DMS53 treated with DMSO at 0.1 percent for 48 hours (cell line): ENCODE measurements at regions not wholly inside any gene's neighbourhood (a gene's known extent, or its start where the extent isn't known, plus 50 kb on each side); places are given as distances from the start of the nearest gene placed in this dataset.

Experiments
- DNase-seq: peaks from one replicate; lab custom pipeline; 2025; ENCODE audit not compliant: unreplicated experiment; lab: John Stamatoyannopoulos, UW

DNA sequence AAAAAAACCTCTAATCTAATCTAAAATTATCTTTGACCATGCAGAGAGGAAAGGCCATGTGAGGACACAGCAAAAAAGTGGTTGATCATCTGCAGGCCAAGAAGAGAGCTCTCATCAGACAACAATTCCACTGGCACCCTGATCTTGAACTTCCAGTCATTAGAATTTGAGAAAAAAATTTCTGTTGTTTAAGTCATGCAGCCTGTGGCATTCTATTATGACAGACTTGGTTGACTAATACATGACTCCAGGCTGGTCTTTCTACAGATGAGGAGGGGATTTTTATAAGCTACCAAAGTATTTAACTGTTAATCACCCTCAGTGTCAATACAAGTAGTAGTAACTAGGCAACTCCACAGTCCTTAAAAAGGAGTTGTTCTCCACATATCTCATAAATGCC, 358.5 kb upstream of the RGMB start:
- no peak for DNase-seq

DNA sequence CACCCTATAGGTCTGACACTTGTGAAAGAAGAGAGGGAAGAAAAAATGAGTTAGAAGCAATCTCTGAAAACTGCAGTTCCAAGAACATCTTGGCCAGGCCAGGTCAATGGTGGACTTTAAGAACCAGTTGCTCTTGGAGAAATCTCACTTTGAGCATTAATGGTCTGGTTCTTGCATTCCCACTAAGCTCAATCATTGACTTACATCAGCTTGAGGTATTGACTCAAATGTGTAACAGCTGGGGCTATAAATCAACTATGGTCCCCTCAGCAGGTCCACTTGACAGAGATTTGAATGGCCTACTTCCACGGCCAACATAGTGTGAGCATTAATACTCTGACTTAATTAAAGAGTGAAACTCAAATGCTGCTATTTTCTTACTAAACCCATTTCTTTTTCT, 357.8 kb upstream of the RGMB start:
- no peak for DNase-seq

DNA sequence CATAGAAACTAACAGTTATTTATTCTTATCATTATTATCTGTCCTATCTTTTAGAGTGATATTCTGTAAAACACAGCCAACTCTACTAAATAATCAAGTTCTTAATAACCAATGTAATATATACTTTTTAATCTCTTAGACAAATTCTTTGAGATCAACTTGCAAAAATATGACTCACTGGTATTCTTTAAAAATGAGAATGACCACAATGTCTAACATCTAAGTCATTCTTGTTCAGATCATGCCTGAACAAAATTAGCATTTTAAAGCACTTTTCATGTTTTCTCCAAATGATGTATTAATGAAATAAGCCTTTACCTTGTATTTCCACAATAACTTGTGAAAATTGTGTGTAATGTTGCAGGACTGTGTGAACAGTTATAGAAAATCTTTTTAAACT, 356.9 kb upstream of the RGMB start:
- no peak for DNase-seq

DNA sequence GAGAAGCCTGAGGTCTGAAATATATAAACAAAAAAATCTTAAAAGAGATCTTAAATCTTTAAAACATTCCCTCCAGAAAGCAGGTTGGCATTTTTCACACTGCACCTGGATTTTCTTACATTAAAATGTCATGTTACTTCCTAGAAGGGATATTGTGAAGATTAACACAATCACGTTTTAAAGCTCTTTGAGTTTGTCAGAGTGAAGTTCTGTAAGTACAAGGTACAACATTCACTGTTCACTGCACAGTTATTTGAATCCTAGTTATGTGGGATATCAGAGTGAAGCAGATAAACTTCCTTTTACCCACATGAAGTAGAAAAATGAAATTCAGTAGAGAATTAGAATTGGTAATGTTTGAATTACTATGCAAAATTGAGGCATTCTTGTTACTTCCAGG, 353.6 kb upstream of the RGMB start:
- DNase-seq = no peak

DNA sequence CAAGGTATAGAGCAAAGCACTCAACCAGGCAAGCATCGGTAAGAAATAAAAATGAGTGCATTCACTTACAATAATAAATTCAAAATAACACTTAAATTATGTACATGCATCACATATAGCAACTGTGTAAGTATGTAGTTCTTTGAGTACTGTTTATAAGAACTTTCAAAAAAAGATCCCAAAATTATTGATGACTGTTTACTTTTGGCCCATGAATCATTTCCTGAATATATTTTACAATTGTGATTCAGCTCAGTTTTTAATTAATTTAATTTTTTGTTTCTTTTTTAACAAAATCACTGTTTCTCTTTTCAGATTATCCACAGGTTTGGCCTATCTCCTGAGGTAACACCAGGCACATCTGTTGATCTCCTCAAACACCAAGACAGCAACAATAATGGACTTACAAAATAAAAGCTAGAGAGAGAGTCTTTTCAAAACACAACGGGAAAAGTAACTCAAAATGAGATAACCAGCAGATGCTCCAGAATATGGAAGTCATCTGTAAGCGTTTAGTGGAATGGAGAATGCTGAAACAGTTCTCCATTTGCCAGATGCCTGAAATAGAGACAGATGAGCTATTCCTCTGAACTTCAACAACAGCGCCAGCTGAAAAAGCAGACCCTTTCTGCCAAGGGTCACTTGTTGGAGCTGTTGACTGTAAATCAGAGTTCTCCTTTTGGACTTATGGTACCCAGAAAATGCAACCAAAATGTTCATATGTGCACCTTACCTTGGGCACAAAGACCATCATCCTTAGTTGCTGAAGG, 348.6 kb upstream of the RGMB start:
- no peak for DNase-seq

DNA sequence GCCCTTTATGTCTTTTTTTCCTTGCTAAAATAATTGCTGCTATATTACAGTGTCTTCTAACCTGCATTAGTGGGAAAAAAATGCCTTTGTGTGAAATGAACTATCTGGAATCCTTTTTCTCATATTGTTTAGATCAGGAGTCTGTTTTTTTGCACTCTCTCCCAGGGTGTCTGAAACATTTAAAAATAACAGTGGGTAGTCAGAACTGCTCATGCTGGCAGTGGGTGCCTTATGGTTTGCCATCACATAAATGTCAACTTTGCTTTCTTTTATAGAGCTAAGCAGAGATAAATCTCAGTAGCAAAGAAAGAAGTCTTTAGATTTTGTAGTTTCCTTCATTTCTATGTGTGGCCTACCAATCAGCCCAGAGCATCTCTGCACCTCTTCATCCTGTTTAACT, 347.8 kb upstream of the RGMB start:
- no peak for DNase-seq

DNA sequence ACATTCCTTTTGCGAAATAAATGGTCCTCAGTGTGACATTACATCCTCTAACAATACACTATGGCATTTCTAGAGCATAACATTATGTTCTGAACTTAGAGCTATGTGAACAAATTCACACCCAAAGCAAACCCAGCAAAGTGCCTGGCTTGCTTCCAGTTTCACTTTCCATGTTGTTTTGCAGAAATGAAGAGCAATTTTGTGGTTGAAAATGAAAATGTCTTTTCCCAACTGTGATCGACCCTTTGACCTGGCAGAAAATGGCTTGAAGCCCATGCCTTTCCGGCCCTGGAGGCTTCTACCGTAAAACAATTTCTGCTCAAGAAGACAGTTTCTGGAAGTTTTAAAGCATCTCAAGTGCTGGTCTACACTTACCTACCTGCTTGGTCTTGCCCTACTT, 344.7 kb upstream of the RGMB start:
- DNase-seq = no peak

DNA sequence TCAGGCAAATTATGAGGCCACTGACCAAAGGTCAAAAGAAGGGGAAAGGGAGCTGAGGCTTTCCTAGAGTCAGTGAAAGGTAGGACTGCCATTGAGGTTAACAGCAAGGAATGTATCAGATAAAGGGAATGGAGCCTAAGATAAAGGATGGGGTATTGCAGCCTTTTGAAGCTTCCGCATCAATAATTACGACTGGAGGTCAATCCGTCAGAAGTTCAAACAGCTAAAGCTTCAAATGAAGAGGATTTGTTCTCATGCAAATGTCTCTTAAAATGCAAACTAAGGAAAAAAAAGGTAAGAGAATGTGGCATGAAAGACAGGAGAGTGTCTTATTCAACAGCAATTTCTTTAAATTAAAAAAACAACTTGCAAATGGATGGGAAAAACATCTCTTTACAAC, 341.1 kb upstream of the RGMB start:
- DNase-seq = no peak

DNA sequence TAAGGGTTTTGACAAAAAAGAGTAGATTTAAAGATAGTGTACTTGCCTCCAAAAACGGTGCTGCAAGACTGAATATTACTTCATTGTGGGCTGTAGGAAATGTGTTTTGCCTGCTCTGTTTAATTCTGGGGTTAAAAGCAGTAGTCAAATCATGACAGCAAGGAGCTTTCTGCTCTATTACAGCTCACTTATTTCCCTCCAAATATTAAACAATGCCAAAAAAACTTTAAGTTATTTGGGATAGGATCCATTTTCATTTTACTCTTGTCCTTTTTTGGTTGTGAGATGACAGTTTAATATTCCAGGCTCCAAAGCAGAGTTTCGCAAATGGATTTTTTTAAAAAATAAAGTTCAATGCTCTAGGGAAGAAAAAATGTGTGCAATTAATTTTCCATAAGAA, 340.4 kb upstream of the RGMB start:
- no peak for DNase-seq

DNA sequence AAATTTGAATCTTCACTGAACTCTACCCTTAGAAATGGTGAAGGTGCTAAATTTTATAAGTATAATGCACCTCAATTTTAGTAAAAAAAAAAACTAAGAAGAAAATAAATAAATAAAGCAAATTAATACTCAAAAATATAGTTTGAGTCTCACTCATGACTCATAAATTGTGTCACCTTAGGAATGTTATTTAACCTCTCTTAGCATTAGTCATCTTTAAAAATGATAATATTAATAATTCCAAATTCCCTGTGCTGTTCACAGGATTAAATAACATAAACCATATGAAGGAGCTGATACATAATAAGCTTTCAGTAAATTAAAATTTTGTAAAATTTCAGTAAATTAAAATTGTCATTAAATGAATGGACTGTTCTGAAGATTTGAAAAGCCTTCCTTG, 339.8 kb upstream of the RGMB start:
- DNase-seq = no peak

DNA sequence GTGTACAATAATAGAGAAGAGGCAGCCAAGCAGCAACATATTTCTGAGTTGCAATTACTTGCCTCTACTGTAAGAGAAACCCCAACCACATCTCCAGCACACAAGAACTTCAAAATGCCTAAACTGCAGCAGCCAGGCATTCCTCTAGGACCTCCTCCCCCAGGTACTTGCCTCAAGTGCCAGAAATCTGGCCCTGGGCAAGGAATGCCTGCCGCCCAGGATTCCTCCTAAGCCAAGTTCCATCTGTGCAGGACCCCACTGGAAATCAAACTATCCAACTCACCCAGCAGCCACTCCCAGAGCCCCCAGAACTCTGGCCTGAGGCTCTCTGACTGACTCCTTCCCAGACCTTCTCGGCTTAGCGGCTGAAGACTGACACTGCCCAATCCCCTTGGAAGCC, 336.8 kb upstream of the RGMB start:
- no peak for DNase-seq

DNA sequence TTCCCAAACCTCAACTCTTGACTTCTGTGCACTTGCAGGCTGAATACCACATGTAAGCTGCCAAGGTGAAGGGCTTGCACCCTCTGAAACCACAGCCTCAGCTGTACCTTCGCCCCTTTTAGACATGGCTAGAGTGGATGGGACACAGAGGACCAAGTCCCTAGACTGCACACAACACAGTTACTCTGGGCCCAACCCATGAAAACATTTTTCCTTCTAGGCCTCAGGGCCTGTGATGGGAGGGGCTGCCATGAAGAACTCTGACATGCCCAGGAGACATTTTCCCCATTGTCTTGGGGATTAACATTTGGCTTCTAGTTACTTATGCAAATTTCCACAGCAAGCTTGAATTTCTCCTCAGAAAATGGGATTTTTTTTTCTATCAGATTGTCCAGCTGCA, 331.0 kb upstream of the RGMB start:
- DNase-seq = no peak

DNA sequence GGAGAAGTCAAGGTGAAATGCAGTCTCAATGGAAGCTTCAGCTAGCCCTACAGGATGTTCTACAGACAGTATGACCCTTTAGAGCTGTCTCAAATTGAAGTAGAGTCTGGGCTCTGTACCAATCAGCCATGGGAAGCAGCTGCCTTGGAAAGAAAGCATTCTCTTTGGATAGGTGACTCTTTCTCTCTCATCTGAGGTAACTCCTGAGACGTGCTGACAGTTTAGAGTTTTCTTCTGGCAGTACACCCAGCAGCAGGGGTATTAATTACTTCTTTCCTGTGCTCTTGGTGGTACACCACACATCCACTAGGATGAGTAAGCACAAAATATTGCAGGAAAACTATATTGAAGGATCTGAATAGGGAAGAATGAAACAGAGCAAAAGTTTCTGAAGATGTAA, 329.6 kb upstream of the RGMB start:
- DNase-seq = no peak

DNA sequence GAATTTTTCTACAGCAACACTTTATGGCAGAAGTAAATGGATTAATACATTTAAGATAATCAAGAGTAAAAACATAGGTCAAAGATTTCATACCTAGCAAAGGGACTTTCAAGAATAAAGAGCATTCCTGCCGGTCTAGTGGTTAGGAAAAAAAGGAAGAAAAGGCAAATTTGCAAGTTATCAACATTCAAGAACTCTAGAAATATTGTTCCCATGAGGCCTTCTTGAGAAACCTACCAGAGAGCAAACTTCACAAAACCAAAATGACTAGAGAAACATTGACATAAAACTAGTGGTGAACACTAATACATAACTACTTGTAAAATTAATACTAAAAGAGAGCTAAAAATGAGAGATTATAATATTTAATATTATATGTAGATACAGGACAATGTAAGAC, 320.2 kb upstream of the RGMB start:
- no peak for DNase-seq

DNA sequence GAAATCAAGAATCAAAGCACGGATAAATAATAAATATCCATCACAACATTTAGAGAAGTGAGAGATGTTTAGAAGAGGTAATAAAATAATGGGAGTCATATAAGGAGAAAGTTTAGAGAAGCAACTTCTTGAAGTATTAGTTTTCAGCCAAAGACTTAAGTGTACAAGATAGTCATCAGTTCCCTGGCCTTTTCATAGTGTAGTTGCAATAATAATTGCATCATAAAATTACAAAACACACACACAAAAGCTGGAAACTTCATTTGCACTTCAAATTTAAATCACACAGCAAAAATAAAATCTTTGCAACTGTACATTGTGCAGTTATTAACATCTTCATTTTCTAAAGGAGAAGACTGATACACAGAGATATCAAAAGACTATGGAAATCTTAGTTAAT, 319.1 kb upstream of the RGMB start:
- DNase-seq = no peak

DNA sequence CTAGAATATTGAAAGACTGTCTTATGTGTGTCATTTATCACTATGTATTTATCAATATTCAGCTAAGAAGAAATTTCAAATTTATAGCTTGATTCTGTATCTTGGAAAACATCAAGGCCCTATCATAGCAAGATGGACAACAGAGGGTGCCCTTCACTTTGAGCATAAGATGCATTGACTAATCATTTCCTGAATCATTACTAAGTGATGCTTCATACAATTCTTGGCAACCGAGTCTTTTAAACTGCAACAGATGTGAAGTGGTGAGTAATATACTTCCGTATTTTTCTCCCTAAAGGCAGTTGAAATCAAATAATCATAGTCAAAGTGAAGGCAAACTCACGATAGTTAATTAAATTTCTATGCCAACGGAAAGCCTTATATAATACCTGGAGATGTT, 318.6 kb upstream of the RGMB start:
- no peak for DNase-seq

DNA sequence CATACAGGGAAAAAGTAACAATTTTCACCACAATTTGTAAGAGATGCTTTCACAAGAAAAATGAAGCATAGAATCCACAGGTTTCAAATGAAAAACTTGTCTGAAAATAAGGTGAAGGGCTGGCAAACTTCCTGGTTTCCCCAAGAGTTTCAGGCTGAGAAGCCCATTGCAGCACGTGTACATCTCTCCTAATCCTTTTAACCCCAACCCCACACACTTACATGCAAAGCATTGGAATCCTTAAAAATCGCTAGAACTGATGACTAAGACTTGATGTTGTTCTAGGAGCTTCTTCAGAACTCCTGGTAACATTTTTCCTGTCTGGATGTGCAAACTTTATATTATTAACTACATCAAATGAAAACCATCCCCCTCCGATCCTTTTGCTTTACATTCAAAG, 317.8 kb upstream of the RGMB start:
- no peak for DNase-seq

DNA sequence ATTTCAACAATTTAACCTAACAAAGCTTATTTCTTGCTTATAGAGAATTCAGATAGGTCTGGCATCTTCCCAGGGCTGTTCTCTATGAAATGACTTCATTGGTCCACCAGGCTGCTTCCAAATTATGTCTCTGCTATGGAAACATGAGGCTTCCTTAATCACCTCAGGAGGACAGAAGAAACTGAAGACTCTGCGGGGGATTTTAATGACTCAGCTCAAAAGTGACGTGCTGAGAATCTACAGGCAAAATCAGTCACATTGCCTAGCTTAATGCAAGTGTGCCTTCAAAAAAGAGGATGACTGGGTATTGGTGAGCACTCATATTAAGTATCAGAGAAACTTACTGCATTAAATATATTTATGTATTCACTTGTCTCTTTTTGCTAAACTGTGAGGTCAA, 315.5 kb upstream of the RGMB start:
- DNase-seq = no peak

DNA sequence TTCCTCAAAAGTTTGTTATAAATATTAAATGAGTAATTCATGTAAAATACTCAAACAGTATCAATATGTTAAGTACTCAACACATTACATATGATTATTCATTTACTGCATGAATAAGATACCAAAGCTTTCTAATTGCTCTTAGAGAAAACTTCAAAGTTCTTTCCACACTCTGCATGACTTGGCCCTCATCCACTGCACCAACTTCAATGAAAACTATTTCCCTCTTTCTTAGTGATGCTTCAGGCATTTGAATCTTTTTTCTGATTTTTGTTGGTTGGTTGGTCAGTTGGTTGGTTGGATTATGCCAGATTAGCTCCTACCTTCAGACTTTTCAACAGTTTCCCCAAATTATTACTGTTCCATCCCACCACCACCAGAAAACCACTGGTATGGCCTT, 314.7 kb upstream of the RGMB start:
- no peak for DNase-seq

DNA sequence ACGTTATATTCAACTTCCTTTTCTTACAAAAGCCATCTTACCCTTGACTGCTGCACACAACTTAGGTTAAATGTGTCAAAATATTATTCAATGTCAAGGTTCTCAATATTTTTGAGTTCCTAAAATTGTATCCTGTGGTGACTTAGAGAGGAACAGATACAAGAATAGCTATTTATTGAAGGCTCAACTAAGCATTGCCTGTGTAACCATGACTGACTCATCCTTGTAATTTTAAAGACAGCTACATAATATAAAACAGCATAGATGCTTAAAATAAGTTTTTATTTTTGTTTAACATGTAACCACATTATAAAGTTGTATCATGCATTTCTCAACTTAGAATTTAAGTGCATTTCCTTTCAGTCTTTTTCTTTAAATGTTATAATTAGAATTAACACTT, 312.9 kb upstream of the RGMB start:
- DNase-seq = no peak

DNA sequence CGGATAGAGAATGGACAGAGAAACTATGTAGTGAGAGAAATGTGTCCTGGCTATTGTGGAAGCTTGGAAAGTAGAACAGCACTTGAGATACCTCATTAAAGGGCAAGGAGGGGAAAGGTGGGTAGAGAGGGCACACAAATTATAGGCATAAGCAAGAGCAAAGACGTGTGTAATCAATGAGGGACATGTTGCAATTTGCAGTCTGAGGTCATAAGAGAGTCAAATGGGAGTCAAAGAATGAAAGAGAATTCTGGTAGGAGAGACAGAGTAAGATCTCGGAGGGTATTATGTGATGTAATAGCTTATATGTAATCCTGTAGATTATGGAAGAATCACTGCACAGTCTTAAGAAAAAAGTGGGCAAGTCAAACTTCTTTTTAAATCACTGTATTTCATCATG, 312.0 kb upstream of the RGMB start:
- no peak for DNase-seq

DNA sequence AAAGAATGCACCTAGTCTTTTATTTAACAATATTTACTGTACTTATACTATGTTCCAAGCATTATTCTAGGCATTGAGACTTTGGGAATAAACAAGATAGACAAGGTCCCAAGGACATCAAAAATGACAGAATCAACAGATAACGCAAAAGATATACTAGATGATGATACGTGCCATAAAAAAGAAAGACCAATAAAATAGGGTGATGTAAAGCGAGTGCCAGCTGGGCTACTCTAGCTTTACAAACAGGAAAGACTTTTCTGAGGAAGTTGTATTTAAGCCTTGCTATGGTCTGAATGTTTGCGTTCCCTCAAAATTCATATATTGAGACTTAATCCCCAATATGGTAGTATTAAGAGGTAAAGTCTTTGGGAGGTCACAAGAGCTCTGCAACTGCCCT, 310.2 kb upstream of the RGMB start:
- DNase-seq = no peak

DNA sequence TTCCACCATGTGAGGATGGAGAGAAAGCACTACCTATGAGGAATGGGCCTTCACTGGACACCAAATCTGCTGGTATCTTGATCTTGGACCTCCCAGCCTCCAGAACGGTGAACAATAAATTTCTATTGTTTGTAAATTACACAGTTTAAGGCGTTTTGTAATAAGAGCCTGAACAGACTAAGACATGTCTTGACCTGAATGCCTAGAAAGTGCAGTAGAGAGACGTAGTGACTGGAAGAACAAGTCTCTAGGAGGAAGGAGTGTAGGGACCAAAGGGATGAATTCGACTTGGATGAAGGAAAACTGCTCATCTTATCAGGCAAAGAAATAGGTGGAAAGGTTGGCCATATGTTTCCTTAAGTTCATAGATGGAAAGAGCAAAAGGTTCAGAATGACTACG, 309.8 kb upstream of the RGMB start:
- no peak for DNase-seq
